Neuron (in vitro differentiated cells): ENCODE measurements at regions not wholly inside any gene's neighbourhood (a gene's known extent, or its start where the extent isn't known, plus 50 kb on each side); places are given as distances from the start of the nearest gene placed in this dataset.
A peak's percentile ranks its signal among the peaks of the same experiment; 100 is the strongest.

ENCODE experiments used
- H2AFZ ChIP-seq: one replicate; pipeline ENCODE4 v1.6.1; 2013; ENCODE audit warnings: low read depth, mild to moderate bottlenecking, inconsistent platforms, low read length, moderate library complexity
- H3K27me3 ChIP-seq: one replicate; pipeline ENCODE4 v1.6.1; 2013; ENCODE audit warnings: low read length; ENCODE audit not compliant: insufficient read depth
- H3K36me3 ChIP-seq: one replicate; pipeline ENCODE4 v1.6.1; 2013; ENCODE audit warnings: low read length; ENCODE audit not compliant: insufficient read depth
- H3K4me1 ChIP-seq: one replicate; pipeline ENCODE4 v1.6.1; 2013; ENCODE audit warnings: low read length; ENCODE audit not compliant: insufficient read depth
- H3K4me3 ChIP-seq: 2 replicates; pipeline ENCODE4 v1.5.1; 2013; ENCODE audit warnings: mild to moderate bottlenecking, low read length, moderate library complexity
- H3K9me3 ChIP-seq: one replicate; pipeline ENCODE4 v1.6.1; 2013; ENCODE audit warnings: low read length

DNA sequence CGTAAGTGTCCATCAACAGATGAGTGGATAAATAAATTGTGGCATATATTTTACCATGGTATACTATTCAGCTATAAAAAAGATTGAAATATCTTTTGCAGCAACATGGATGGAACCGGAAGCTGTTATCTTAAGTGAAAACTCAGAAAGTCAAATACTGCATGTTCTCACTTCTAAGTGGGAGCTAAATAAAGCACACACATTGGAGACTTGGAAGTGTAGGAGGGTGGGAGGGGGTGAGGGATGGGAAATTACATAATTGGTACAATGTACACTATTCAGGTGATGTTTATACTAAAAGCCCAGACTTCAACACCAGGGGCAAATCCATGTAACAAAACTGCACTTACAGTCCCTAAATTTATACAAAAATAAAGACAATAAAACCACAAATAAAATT, 72.6 kb upstream of the SPRY1 start:
- H3K4me1 ChIP-seq = peaks cover 13% of the 10 kb centered on the region
- no peaks in the 10 kb centered on the region for H3K27me3 ChIP-seq
- H3K9me3 ChIP-seq = peaks cover 3% of the 10 kb centered on the region
- H2AFZ ChIP-seq = no peak overlapping the region
- H3K4me3 ChIP-seq = no peak overlapping the region
- H3K36me3 ChIP-seq = no peaks in the 10 kb centered on the region

DNA sequence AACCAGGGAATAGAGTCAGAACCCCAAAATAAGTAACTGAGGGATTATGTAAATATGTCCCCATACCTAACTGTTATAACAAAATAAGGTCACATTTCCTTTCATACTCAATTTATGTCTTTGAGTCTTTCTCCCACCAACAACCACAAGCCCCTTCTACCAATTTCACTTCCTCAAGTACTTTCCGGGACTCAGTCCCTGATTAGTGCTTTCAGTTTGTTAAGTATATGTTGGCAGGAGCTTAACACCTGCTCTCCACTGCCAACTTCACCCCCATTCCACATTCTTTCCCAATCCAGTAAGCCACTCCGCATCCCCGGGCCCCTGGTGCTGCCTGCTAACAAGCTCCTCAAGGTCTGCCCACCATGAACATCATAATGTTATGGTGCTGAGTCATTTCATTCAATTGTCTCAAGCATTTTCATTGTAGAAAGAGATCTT, 71.3 kb upstream of the SPRY1 start:
- Histone ChIP-seq H3K4me1 (peaks cover 13% of the 10 kb centered on the region), H3K4me3 (no peak overlapping the region), H3K9me3 (peaks cover 6% of the 10 kb centered on the region), H3K27me3 (no peaks in the 10 kb centered on the region), H3K36me3 (no peaks in the 10 kb centered on the region), H2AFZ (no peak overlapping the region)

GRCh38 chr4:123327346-123327745, 69.2 kb upstream of the SPRY1 start:
- Histone ChIP-seq H3K4me3 (no peak overlapping the region), H3K27me3 (no peaks in the 10 kb centered on the region), H3K36me3 (no peaks in the 10 kb centered on the region), H3K4me1 (peaks cover 13% of the 10 kb centered on the region), H3K9me3 (peaks cover 4% of the 10 kb centered on the region), H2AFZ (no peak overlapping the region)

DNA sequence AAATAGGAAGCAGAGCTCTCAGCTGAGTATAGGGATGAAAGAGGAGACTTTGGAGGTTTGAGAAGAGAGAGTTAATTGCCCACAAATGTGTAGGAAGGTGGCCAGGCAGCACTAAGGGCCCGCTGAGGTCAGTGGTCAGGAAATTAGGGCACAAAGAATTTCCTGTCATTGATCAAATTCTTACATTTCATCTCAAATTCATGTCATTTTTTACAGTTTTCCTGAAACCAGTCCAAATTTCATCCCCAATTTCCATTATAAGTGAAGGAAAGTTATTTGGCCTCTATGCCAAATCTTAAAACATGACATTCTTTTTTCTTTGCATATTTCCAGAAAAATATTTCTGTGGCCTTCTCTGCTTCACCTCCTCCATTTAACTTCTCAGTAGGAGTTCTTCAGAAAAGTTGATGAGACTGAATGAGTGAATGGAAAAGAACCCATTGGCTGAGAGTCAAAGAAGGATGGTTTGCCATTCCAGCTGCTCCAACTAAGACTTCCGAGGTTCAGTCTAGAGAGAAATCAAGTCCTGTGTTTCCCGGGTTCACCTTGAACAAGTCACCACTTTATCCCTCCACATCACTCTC, 68.7 kb upstream of the SPRY1 start:
- Histone ChIP-seq H3K4me1 (peaks cover 13% of the 10 kb centered on the region), H3K36me3 (no peaks in the 10 kb centered on the region), H2AFZ (no peak overlapping the region), H3K4me3 (no peak overlapping the region), H3K27me3 (no peaks in the 10 kb centered on the region), H3K9me3 (peaks cover 3% of the 10 kb centered on the region)

GRCh38 chr4:123338715-123339114, 57.9 kb upstream of the SPRY1 start:
- no peaks in the 10 kb centered on the region for H3K27me3 ChIP-seq
- no peaks in the 10 kb centered on the region for H3K36me3 ChIP-seq
- no peak overlapping the region for H2AFZ ChIP-seq
- no peak overlapping the region for H3K4me3 ChIP-seq
- H3K4me1 ChIP-seq = no peaks in the 10 kb centered on the region
- H3K9me3 ChIP-seq = no peaks in the 10 kb centered on the region

DNA sequence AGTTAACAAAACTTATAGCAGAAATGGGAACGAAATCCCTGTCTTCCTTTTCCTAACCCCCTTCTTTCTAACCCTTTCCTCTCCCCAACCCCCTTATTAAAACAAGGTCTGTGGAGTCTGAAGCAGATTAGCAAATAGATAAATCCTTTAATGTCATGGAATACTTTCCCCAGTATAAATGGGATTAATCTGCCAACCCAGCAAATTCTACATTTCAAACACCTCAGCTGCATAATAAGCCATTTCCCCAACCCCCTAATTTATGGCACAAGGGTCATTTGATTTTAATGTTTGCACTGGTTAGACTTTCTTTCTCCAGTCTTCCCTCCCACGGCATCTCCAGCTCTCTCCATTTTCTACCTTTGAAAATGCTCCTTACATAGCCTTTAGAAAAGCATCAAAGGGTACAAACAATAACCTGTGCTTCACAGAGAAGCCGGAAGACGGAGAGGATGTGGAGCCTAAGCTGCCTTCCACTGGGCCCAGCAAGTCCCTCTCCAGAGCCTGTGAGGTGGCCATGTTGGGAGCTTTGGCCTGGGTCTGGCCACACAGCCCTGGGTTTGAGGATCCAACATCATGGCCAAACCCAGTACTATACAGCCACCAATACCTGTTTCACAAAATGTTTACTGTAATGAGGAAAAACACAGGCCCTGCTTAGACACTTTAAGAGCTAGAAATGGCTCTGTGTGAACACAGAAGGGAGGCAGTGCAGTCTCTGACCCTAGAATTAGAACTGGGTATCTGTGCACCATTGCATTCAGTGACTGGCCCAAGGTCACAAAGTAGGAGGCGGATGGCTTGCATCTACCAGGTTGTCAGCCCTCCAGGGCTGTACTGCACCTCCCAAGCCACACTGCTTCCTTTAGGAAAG, 56.9 kb upstream of the SPRY1 start:
- Histone ChIP-seq H3K9me3 (no peaks in the 10 kb centered on the region), H3K4me1 (no peaks in the 10 kb centered on the region), H3K27me3 (no peaks in the 10 kb centered on the region), H2AFZ (no peak overlapping the region), H3K4me3 (no peak overlapping the region), H3K36me3 (no peaks in the 10 kb centered on the region)

DNA sequence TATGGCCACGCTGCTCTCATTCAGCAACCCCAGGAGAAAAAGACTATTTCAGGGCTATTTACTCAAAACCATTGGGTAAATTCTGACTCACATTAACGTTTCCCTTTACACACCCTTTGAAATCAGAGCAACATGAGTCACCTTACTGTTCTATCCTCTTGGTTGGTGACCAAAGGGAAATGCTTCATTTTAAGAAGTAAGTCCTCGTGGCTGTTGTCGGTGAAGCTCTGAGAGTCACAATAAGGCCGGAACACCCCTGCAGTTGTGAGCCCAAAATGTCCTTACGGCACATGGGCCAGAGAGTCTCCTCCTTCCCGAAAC, 56.3 kb upstream of the SPRY1 start:
- Histone ChIP-seq H2AFZ (no peak overlapping the region), H3K36me3 (no peaks in the 10 kb centered on the region), H3K9me3 (no peaks in the 10 kb centered on the region), H3K4me1 (peaks cover 5% of the 10 kb centered on the region), H3K4me3 (no peak overlapping the region), H3K27me3 (no peaks in the 10 kb centered on the region)

DNA sequence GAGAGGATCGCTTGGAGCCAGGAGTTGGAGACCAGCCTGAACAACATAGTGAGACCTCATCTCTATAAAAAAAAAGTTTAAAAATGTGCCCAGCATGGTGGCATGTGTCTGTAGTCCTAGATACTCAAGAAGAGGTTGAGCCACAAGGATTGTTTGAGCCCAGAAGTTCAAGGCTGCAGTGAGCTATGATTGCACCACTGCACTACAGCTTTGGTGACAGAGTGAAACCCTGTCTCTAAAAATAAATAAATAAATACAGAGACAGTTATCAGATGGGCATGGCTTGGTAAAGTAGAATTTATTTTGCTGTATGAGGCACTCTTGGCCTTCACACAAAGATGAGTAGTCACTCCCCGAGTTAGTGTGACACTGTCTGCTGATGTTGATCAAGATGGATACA, 54.1 kb upstream of the SPRY1 start:
- no peaks in the 10 kb centered on the region for H3K27me3 ChIP-seq
- H3K9me3 ChIP-seq = no peaks in the 10 kb centered on the region
- no peak overlapping the region for H2AFZ ChIP-seq
- H3K4me1 ChIP-seq = peaks cover 21% of the 10 kb centered on the region
- no peak overlapping the region for H3K4me3 ChIP-seq
- H3K36me3 ChIP-seq = no peaks in the 10 kb centered on the region

DNA sequence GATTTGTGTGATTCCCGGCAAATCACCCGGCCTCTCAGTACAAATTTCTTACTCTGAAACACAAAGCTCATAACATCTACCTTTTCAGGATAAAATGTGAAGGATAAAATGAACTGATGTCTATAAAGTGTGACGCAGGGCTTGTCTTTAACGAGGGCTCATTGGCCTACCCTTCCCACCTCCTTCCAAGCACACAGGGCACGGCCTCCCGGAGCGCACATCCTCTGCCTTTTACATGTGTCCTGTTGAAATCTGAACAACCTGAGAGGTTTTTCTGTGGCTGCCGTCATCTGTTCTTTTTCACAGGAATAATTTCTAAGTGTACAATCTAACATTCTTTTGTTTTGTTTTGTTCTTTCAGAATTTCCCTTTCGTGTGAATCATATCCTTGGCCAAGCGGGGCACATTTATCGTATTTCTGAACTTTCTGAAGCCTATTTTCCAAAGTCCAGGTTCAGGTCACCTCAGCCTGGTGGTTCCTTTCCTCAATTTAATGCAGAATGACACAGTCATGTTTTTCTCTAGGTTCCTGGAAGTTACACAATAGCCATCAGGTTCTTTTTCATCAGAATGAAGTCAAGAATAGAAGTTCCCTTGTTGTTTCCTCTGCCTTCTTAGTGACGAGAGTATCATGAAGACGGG, 53.1 kb upstream of the SPRY1 start:
- H3K9me3 ChIP-seq = no peaks in the 10 kb centered on the region
- no peaks in the 10 kb centered on the region for H3K27me3 ChIP-seq
- no peak overlapping the region for H3K4me3 ChIP-seq
- no peaks in the 10 kb centered on the region for H3K36me3 ChIP-seq
- H3K4me1 ChIP-seq = peaks cover 22% of the 10 kb centered on the region
- no peak overlapping the region for H2AFZ ChIP-seq

- Histone ChIP-seq H3K36me3 (no peaks in the 10 kb centered on the region), H3K9me3 (no peaks in the 10 kb centered on the region), H3K4me1 (peaks cover 31% of the 10 kb centered on the region), H2AFZ (peak overlapping the region; percentile 14), H3K4me3 (no peak overlapping the region), H3K27me3 (no peaks in the 10 kb centered on the region)
These were observed 51.3 kb upstream of the SPRY1 start for GRCh38 chr4:123345137-123345934.

DNA sequence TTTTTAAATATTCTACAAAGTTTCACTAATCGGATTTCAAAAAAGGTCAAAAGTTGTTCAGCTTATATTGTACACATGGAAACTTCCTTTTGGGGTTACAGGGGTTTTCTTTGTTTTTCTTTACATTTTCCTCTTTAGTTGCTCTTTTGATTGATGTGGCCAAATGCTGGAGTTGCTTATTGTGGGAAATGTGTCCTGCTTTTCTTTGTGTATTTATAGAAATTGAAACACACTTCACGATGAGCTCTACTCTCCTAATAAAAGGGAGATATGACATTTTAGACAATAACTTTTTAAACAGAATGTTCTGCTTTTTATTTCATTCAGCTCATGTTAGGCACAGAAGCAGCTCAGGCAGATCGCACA, 50.7 kb upstream of the SPRY1 start:
- H3K4me3 ChIP-seq = no peak overlapping the region
- peaks cover 31% of the 10 kb centered on the region for H3K4me1 ChIP-seq
- H3K36me3 ChIP-seq = no peaks in the 10 kb centered on the region
- peak overlapping the region; percentile 14 for H2AFZ ChIP-seq
- H3K27me3 ChIP-seq = no peaks in the 10 kb centered on the region
- H3K9me3 ChIP-seq = no peaks in the 10 kb centered on the region

DNA sequence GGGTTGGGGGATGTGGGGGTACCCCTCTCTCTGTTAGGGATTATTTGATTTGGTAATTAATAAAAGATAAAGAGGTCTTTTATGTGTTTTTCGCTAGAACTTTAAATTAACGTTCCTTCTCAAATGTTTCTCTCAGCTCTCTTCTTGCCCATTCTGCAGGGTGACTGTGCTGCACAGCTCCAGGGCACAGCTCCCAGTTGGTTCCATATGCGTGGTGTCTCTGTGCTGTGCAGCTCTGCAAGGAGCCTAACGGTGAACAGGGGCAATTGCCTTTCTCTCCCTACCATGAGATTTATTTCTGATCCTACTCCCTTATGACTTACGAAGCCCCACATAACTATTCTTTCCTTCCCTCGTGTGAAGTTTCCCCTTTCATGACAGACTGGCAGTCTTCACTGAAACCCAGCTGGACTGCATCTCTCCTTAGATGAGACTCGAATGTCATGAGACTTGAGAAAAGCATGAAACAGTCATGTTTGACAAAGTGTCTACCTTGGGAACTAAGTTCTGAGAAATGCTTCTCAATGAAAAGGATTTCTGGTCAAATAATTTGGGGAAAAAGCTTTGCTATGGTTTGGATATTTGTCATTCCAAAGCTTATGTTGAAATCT, 50.2 kb upstream of the SPRY1 start:
- H3K4me1 ChIP-seq = peaks cover 31% of the 10 kb centered on the region

More for the DNA sequence above, 50.2 kb upstream of the SPRY1 start:
- Histone ChIP-seq H3K9me3 (no peaks in the 10 kb centered on the region), H2AFZ (no peak overlapping the region), H3K36me3 (no peaks in the 10 kb centered on the region), H3K4me3 (no peak overlapping the region), H3K27me3 (no peaks in the 10 kb centered on the region)
